Activated naive CD4-positive, alpha-beta T cell treated with anti-CD3 and anti-CD28 coated beads, Interleukin-2, amount 10 ng/mL, durations not matched to agents 7 days and 5 days (primary cell): ENCODE measurements at regions not wholly inside any gene's neighbourhood (a gene's known extent, or its start where the extent isn't known, plus 50 kb on each side); places are given as distances from the start of the nearest gene placed in this dataset.

Experiments
- CTCF ChIA-PET: fragments of 350-600 bp; sonication (Branson Sonifier 250); formaldehyde crosslinking; loops from one replicate; lab custom pipeline; 2021; ENCODE audit warnings: antibody characterized with exemption; lab: Charles Lee
- DNase-seq: peaks from one replicate; pipeline ENCODE4 v3.0.0-alpha.2; 2020
- H3K27ac Mint-ChIP-seq: one replicate; pipeline ENCODE4 v1.8.0; 2021; ENCODE audit warnings: mild to moderate bottlenecking, moderate library complexity, mixed read lengths
- H3K27me3 Mint-ChIP-seq: one replicate; pipeline ENCODE4 v1.8.0; 2021; ENCODE audit warnings: mild to moderate bottlenecking, mixed read lengths
- H3K36me3 Mint-ChIP-seq: one replicate; pipeline ENCODE4 v1.8.0; 2021; ENCODE audit warnings: mixed read lengths
- H3K4me1 Mint-ChIP-seq: one replicate; pipeline ENCODE4 v1.8.0; 2021; ENCODE audit warnings: mixed read lengths
- H3K4me3 Mint-ChIP-seq: one replicate; pipeline ENCODE4 v1.8.0; 2021; ENCODE audit warnings: mild to moderate bottlenecking, moderate library complexity, mixed read lengths
- H3K9me3 Mint-ChIP-seq: one replicate; pipeline ENCODE4 v1.8.0; 2021; ENCODE audit warnings: mixed read lengths

DNA sequence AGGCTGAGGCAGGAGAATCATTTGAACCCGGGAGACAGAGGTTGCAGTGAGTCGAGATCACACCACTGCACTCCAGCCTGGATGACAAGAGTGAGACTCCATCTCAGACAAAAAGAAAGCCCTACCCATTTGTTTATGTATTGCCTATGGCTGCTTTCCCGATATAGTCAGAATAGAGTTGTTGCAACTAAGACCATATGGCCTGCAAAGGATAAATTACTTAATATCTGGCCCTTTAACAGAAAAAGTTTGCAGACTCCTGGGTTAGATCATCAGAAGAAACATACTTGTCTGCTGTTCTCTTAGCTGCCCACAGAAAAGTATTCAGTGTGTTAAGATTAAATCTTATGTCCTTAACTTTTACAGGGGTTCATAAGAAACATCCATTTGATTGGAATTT, 122.4 kb upstream of the VASH1 start:
- no peak for DNase-seq
- no peaks in the 10 kb centered on the region for H3K9me3 Mint-ChIP-seq
- CTCF ChIA-PET = no interaction called here
- no peaks in the 10 kb centered on the region for H3K4me1 Mint-ChIP-seq
- peaks cover 27% of the 10 kb centered on the region for H3K27me3 Mint-ChIP-seq
- H3K36me3 Mint-ChIP-seq = no peaks in the 10 kb centered on the region
- no peak overlapping the region for H3K27ac Mint-ChIP-seq
- H3K4me3 Mint-ChIP-seq = no peak overlapping the region

DNA sequence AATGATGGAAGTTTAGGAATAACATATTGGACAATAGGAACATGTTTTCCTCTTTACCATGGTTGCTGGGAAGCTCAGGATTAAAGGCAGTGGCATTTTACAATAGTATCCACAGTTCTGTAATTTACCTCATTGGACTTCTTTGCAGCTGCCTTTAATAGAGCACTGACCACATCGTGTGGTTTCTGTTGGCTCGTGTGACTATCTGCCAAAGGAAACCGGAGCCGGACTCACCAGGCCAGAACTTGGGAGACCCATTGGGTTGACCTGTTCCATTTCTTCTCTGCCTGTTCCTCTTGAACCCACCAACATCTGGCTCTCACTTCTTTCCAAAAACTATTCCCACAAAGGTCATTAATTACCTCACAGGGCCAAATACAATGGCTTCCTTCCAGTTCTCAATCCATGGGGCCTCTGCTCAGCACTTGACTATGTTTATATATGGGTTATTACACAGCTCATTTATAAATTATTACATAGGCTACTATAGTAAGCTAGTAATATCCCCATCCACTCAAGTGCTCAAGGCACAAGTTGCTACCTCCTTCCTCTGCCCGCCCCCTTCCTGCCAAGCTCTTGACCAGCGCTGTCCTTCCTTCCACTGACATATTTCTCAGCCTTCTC, 121.5 kb upstream of the VASH1 start:
- Mint-ChIP-seq H3K27me3 (peaks cover 28% of the 10 kb centered on the region), H3K36me3 (no peaks in the 10 kb centered on the region), H3K27ac (no peak overlapping the region), H3K4me3 (no peak overlapping the region), H3K9me3 (no peaks in the 10 kb centered on the region), H3K4me1 (no peaks in the 10 kb centered on the region)
- DNase-seq = no peak
- CTCF ChIA-PET = no interaction called here

DNA sequence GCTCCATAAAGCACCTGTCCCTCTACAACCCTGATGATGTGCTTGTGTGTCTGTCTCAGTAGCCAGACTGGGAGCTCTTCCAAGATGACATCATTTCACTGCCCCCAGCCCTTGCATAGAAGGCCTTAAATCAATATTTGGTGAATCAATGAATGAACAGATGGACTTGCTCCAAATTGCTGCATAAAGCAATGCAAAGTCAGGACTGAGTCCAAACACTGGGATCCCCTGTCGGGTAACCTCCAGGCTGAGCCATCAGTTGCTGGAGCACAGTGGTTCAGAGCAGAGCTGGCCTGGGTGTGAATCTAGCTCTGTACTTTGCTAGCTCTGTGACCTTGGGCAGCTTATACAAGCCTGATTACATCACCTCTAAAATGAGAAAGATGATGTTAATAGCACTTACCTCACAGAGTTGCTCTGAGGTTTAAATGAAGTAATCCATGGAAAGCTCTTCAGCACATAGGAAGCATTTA, 120.3 kb upstream of the VASH1 start:
- no peaks in the 10 kb centered on the region for H3K9me3 Mint-ChIP-seq
- CTCF ChIA-PET = no interaction called here
- H3K27me3 Mint-ChIP-seq = peaks cover 24% of the 10 kb centered on the region
- no peak overlapping the region for H3K27ac Mint-ChIP-seq
- DNase-seq = no peak
- no peaks in the 10 kb centered on the region for H3K36me3 Mint-ChIP-seq
- no peaks in the 10 kb centered on the region for H3K4me1 Mint-ChIP-seq
- no peak overlapping the region for H3K4me3 Mint-ChIP-seq

DNA sequence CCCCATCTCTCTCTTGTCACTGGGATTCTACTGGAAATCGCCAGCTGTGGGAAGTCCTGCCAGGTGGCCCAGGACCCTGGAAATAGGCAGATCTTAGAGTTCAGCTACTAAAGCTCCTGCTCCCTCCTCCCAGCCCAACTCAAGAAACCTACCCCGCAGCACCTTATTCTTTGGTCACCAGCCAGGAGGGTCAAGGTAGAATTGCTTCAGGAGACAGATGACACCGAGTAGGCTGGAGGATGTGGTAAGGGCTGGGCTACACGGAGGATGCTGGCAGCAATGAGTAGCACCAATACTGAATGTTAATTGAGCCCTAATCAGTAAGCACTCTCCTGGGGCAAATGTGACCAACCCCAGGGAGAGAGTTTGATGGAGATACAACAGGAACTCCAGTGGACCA, 119.7 kb upstream of the VASH1 start:
- Mint-ChIP-seq H3K36me3 (no peaks in the 10 kb centered on the region), H3K4me1 (no peaks in the 10 kb centered on the region), H3K27me3 (peaks cover 24% of the 10 kb centered on the region), H3K27ac (no peak overlapping the region), H3K4me3 (no peak overlapping the region), H3K9me3 (no peaks in the 10 kb centered on the region)
- CTCF ChIA-PET = no interaction called here
- no peak for DNase-seq

DNA sequence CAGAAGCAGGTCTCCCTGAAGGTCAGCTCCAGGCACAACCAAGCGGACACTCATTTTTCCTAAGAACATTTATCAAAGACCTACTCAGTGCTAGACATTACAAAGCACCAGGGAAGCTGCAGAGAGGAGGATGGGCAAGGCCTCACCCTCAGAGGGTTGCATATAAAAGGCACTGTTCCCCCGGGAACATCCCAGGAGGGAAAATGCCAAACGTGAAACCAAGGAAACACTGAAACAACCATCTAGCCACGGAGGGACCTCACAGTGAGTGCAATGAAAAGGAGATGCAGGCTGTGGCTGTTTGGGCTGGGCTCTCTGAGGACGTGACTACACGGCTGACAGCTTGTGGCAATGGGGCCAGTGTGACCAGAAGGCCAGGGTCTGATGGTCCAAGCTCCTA, 117.4 kb upstream of the VASH1 start:
- Mint-ChIP-seq H3K4me3 (no peak overlapping the region), H3K36me3 (no peaks in the 10 kb centered on the region), H3K4me1 (no peaks in the 10 kb centered on the region), H3K9me3 (no peaks in the 10 kb centered on the region), H3K27me3 (peaks cover 24% of the 10 kb centered on the region), H3K27ac (no peak overlapping the region)
- CTCF ChIA-PET = interaction anchor here (1.0 kb wide), 1 partner anchor 593 kb away, joined by 3 read pairs; no protein-coding TSS in a partner anchor
- no peak for DNase-seq

DNA sequence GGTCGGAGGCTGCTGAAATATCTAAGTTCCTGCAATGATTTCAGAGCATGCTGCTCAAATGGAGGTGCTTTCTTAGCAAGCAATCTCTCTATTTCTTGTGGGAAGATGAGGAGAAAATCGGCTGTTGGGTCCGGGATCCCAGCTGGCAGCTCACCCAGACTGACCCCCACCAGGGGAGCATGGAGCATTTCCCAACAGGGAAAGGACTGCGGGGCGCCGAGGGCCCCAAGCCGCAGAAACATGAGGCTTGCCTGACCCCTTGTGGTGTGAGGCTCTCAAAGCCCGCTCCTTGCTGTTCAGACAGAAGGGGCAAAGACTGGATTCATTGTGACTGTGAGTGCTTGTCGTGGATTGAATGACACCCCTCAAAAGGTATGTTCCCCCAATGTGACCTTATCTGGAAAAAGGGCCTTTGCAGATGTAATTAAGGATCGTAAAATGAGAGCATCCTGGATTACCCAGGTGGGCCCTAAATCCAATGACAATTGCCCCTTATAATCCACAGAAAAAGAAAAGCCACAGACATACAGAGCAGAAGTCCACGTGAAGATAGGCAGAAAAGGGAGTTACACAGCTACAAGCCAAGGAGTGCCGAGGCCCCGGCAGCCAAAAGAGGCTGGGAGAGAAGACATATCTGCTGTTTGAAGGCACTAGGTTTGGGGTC, 116.3 kb upstream of the VASH1 start:
- no peaks in the 10 kb centered on the region for H3K36me3 Mint-ChIP-seq
- H3K27ac Mint-ChIP-seq = no peak overlapping the region
- peak; percentile 25 for DNase-seq
- H3K4me3 Mint-ChIP-seq = no peak overlapping the region
- no peaks in the 10 kb centered on the region for H3K4me1 Mint-ChIP-seq
- CTCF ChIA-PET = interaction anchor here (0.8 to 1.4 kb wide), 2 partner anchors 18 to 189 kb away, joined by 4 to 5 read pairs; no protein-coding TSS in a partner anchor
- no peaks in the 10 kb centered on the region for H3K9me3 Mint-ChIP-seq
- peaks cover 23% of the 10 kb centered on the region for H3K27me3 Mint-ChIP-seq

DNA sequence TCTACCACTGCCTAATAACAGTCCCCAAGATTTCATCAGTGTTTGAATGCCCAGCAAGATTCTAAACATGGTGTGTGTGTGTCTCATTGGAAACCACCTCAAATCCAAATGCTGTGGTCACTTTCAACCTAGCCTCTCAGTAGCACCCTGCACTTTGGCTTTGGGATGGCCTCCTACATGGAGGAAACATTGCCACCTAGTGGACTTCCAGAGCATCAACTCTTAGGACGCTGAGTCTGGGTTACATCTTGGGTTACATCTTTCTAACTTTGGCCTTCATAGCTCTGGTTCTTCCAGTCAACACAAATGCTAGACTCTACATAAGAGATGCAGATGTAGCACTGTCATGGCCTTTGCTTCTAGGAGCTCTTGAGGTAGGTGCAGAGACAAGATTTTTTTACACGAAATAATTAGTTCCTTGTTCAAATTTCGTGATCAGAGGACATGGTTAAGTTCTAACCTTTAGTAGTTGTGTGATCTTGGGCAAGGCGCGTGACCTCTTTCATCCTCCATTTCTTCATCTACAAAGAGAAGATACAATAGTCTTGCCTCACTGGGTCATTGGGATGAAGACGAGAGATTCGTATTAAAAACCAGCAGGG, 113.5 kb upstream of the VASH1 start:
- H3K27me3 Mint-ChIP-seq = peaks cover 13% of the 10 kb centered on the region
- H3K4me1 Mint-ChIP-seq = no peaks in the 10 kb centered on the region
- no peaks in the 10 kb centered on the region for H3K9me3 Mint-ChIP-seq
- H3K4me3 Mint-ChIP-seq = no peak overlapping the region
- no peaks in the 10 kb centered on the region for H3K36me3 Mint-ChIP-seq
- H3K27ac Mint-ChIP-seq = no peak overlapping the region
- CTCF ChIA-PET = interaction anchor here (0.6 to 1.7 kb wide), 5 partner anchors 67 to 597 kb away, joined by 3 to 5 read pairs (median 3); no protein-coding TSS in a partner anchor
- DNase-seq = peak; percentile 31

DNA sequence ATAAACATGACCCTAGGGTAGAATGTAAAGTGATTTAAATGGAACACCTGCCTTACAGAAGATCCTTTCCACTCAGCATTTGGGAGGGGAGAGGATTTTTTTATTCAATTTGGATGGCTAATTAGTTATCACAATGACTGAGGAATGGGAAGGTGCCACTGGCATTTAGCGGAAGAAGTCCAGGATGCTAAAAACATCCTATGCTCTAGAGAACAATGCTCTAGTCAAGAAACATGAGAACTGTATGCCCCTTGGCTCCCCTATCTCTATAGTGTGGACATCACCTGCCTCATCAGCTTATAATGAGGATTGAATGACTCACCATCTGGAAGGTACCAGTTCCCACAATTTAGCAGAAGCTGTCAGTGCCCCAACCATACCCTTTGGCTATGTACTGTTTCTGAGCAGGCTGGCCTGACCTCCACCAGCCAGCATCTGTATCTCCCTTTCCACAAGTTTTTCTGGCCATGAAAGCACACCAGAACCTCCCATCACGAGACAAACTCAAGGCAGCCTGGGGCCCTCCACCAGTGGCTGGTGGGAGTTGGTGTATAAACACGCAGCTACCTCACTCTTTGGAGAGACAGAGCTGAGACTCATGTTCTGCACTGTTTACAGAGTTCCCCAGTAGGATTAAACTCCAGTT, 109.7 kb upstream of the VASH1 start:
- H3K27ac Mint-ChIP-seq = no peak overlapping the region
- no peaks in the 10 kb centered on the region for H3K36me3 Mint-ChIP-seq
- no peaks in the 10 kb centered on the region for H3K4me1 Mint-ChIP-seq
- H3K9me3 Mint-ChIP-seq = no peaks in the 10 kb centered on the region
- no peak overlapping the region for H3K4me3 Mint-ChIP-seq
- H3K27me3 Mint-ChIP-seq = no peaks in the 10 kb centered on the region
- no peak for DNase-seq
- CTCF ChIA-PET = interaction anchor here (0.9 kb wide), 1 partner anchor 193 kb away, joined by 3 read pairs; no protein-coding TSS in a partner anchor

DNA sequence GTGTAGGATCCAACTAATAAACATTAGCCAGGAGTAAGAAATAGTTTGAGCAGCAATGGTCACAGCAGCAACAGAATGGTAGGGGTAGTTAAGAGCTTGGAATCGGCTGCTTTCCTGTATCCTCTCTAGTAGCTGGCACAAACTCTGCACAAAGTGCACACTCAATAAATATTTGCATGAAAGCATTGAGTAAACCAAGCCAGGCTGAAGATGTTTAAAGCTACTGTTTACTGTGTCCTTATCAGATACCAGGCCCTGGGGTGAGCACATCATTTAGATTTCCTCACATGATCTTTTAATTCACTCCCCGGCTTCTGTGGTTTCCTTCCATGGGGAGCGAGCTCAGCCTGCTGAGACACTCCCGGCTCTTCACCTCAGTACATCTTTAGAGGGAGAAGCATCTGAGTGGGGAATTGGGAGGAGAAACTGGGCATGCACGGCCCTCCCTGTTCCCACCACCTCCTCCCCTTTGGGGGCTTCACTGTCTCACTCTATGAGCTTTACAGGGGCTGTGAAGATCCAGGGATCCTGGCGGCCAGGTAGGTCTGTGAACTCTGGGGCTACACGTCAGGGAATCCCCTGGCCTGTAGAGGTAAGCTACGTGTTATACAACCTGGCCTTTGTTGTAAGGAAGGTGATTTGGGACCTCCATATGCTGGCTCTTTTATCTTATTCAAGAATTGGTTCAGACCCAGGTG, 107.2 kb upstream of the VASH1 start:
- H3K4me1 Mint-ChIP-seq = no peaks in the 10 kb centered on the region
- H3K27me3 Mint-ChIP-seq = peaks cover 5% of the 10 kb centered on the region
- CTCF ChIA-PET = no interaction called here
- H3K4me3 Mint-ChIP-seq = no peak overlapping the region
- peaks cover 4% of the 10 kb centered on the region for H3K9me3 Mint-ChIP-seq
- H3K36me3 Mint-ChIP-seq = no peaks in the 10 kb centered on the region
- no peak overlapping the region for H3K27ac Mint-ChIP-seq
- no peak for DNase-seq

DNA sequence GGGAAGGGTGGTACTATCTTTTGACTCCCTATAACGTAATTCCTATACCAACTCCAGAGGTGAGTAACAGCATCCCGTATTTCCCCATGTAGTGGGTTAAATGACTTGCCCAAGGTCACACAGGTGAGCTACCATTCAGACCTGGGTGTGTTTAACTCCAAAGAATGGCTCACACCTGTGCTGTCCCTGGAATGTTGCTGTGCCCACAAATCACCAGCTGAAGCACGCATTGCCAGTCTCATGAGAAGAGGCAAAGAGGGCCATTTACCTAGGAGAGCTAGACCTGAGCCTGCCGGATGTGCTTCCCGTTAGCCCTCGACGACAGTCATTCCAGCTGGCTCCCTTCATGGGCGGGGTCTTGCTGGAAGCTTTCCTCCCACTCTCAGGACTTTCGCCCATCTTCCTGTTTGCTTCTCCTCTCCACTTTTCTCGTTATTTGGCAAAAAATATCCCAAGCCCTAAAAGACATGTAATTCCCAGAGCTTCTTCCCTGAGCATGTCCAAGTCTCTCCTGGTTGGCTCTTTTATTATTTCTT, 106.6 kb upstream of the VASH1 start:
- DNase-seq = no peak
- CTCF ChIA-PET = no interaction called here
- Mint-ChIP-seq H3K4me3 (no peak overlapping the region), H3K27me3 (peaks cover 5% of the 10 kb centered on the region), H3K27ac (no peak overlapping the region), H3K36me3 (no peaks in the 10 kb centered on the region), H3K9me3 (peaks cover 7% of the 10 kb centered on the region), H3K4me1 (no peaks in the 10 kb centered on the region)

DNA sequence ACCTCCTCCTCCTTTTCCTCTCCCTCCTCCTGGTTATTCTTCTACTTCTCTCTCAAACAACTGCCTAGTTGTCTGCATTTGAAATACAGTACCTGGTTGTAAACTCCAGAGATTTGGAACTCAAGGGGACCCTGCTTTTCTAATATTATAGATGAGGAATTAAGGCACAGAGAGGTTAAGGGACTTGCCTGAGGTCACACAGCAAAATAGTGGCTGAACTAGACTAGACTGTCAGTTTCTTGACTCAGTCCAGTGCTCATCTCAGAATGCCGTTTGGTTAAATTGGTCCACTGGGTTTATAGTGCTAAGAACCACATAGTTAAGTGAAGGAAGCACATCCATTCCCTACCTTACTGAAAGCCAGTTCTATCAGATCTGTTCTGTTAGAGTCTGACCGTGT, 105.9 kb upstream of the VASH1 start:
- no peak for DNase-seq
- CTCF ChIA-PET = no interaction called here
- no peak overlapping the region for H3K4me3 Mint-ChIP-seq
- no peak overlapping the region for H3K27ac Mint-ChIP-seq
- H3K27me3 Mint-ChIP-seq = peaks cover 5% of the 10 kb centered on the region
- H3K36me3 Mint-ChIP-seq = no peaks in the 10 kb centered on the region
- H3K4me1 Mint-ChIP-seq = no peaks in the 10 kb centered on the region
- peaks cover 9% of the 10 kb centered on the region for H3K9me3 Mint-ChIP-seq

DNA sequence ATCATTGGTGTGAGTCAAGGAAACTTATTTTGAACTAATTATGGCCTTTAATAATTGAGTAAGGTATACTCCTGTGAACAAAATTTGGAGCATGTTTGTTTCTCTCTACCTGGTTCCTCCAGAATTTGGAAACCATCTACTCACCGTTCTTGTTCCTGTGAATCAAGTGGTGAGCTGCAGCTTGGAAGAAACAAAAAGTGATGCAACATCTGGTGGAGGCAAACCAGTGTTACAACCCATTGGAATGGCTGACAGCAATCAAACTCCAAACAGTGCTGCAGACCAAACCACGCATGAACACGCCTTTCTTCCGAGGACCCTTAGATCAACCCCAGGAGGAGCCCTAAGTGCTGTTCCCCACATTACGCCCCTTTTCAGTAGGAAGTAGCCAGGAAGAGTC, 104.7 kb upstream of the VASH1 start:
- Mint-ChIP-seq H3K4me1 (no peaks in the 10 kb centered on the region), H3K27ac (no peak overlapping the region), H3K4me3 (no peak overlapping the region), H3K27me3 (peaks cover 5% of the 10 kb centered on the region), H3K9me3 (peaks cover 9% of the 10 kb centered on the region), H3K36me3 (no peaks in the 10 kb centered on the region)
- CTCF ChIA-PET = no interaction called here
- no peak for DNase-seq

DNA sequence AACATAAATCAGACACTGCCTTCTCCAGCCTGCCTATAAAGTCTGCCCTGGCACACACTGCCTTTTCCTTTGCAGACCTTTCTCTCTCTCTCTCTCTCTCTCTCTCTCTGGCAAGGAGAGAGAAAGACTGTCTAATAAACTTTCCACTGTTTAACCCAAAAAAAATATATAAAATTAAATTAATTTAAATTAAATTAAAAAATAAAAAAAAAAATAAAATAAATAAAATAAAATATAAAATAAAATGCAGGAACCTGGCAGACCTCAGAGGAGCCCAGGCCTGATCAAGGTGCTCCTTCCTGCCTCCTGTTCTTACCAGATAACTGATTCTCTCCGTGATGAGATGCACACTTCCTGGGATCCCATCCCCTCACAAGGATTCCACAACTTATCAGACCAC, 103.9 kb upstream of the VASH1 start:
- Mint-ChIP-seq H3K4me1 (no peaks in the 10 kb centered on the region), H3K27me3 (peaks cover 5% of the 10 kb centered on the region), H3K9me3 (peaks cover 9% of the 10 kb centered on the region), H3K36me3 (no peaks in the 10 kb centered on the region), H3K27ac (no peak overlapping the region), H3K4me3 (no peak overlapping the region)
- CTCF ChIA-PET = no interaction called here
- DNase-seq = no peak

DNA sequence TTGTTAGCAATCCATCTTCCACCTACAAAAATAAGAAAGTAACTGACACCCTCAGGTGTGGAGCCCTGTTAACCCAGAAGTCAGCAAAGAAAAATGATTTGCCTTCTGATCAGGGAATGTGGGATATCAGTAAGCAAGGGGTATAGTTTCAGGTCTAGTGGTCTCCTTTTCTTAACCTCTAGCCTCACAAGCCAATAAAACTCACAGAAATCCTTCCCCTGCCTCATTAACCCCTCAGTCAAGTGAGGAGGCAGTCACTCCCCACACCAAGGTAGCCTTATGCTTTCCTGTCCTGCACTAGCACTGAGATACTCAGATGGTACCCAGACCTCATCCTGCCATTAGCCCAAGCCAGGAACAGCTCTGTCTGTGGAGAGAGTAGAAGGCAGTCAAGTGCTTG, 103.4 kb upstream of the VASH1 start:
- CTCF ChIA-PET = no interaction called here
- Mint-ChIP-seq H3K4me1 (no peaks in the 10 kb centered on the region), H3K4me3 (no peak overlapping the region), H3K36me3 (no peaks in the 10 kb centered on the region), H3K27me3 (peaks cover 9% of the 10 kb centered on the region), H3K9me3 (peaks cover 9% of the 10 kb centered on the region), H3K27ac (no peak overlapping the region)
- no peak for DNase-seq
